MV-4-11 (cell line): ENCODE measurements at regions not wholly inside any gene's neighbourhood (a gene's known extent, or its start where the extent isn't known, plus 50 kb on each side); places are given as distances from the start of the nearest gene placed in this dataset.

Experiments used
- DNase-seq: peaks from one replicate; lab custom pipeline; 2025; lab: John Stamatoyannopoulos, UW

GRCh38 chr5:161235569-161235968 lies 311.0 kb downstream of the GABRB2 start:
- DNase-seq, result no peak

DNA sequence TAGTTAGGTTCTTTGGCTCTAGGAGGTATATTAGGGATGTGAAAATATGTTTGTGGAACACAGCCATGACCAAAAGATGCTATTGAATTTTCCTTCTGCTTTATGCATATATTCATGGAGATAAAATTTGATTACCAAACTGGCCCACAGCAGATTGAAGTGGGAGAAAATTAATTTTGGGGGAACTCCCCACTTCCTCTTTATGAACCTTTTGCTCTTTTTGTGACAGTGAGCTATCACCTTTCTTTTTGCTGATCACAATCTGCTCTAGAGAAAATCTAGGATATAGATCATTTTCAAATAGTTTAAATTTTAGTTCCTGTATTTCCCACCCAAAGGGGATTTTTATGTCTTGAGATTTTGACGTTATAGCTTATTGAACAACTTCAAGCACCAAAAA lies 313.0 kb downstream of the GABRB2 start:
- no peak for DNase-seq

- DNase-seq, result no peak
Measured at GRCh38 chr5:161230221-161230620, 316.3 kb downstream of the GABRB2 start.

DNA sequence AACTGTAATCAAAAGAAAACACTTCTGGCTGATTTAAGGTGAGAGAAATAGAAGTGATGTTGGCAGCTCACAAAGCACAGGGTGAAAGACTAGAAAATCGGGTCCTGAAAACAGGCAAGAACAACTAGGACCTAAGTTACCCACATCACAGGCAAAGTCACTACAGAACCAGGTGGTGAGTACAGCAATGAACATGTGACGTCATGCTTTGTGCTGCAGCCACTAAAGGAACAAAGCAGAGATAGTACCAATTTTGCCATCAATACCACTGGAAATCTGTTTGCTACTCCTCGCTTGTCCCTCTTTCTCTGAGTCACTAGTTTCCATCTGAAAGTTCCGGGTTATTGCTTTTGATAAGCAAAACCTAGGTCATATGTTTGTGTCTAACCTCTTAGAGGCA lies 326.7 kb downstream of the GABRB2 start:
- no peak for DNase-seq

GRCh38 chr5:161216877-161217276 lies 329.6 kb downstream of the GABRB2 start:
- DNase-seq, result no peak

- no peak for DNase-seq
Measured at GRCh38 chr5:161212123-161212712, 334.3 kb downstream of the GABRB2 start.

DNA sequence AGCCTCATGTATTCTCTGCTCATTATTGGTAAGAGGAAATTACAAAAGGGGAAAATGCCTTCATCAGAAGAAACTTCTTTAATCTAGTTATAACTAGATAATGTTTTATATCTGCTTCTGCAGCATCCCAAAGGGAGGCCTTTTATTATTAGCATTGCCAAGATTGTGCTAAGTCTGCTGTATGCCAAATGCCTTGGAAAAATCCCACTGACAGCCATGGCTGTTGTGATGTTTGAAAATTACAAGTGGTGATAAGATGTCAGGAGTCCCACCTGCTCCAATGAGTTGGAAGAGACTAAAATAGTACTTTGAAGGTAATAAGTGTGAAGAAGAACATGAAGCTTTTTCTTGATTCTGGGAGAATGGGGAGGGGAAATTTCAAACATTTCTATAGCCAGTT lies 345.0 kb downstream of the GABRB2 start:
- DNase-seq, result no peak

- DNase-seq, result no peak
Measured at GRCh38 chr5:161190778-161191177, 338.8 kb upstream of the ATP10B start.

DNA sequence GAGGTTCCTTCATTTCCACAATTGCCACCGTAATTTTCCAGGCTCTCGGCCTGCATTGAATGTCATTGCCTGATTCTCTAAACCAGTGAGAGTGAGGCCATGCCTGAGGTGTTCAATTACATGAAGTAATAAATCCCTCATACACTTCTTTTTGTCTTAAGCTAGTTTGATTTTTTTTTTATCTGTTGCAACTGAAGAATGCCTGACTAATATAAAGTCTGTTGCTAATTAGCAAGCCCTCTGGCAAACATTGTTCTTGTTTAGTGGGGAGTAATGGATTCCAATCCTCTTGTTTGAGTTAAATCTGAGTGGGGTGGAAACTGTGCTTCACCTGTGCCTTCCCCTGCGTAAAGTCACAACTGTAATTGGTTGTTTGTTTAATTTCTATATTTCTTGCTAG lies 338.1 kb upstream of the ATP10B start:
- DNase-seq, result no peak

DNA sequence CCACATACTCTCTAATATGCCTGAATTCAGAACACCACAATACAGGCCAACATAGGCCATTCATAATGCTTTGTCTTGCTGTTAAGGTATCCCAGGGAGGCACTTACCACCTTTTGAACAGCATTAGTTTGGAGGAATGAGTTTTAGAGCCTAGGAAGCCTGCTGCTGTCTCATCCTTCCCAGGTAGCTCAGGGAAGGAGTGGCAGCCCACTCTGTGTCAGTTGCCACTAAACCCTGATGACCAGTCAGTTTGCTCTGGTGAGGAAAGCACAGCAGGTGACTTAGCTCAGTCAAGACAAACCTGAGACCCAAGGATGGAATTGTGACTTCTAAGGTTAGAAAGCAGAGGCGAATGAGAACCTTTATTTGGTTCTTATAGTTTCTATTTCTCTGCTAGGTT lies 337.4 kb upstream of the ATP10B start:
- no peak for DNase-seq

DNA sequence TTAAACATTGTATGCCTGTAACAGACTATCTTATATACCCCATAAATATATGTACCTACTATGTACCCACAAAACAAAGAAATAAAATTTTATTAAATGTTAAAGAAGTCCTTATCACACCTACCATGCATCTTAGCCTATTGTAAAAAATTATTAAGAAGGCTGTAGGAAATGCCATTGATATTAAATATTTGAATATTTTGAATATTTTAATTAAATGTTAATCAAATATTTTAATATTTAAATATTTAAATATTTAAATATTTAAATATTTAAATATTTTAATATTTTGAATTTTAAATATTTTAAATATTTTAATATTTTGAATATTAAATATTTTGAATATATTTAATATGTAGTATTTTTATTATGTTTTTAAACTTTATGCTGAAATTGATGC lies 331.5 kb upstream of the ATP10B start:
- no peak for DNase-seq

GRCh38 chr5:161176221-161176620 lies 324.2 kb upstream of the ATP10B start:
- DNase-seq, result no peak

DNA sequence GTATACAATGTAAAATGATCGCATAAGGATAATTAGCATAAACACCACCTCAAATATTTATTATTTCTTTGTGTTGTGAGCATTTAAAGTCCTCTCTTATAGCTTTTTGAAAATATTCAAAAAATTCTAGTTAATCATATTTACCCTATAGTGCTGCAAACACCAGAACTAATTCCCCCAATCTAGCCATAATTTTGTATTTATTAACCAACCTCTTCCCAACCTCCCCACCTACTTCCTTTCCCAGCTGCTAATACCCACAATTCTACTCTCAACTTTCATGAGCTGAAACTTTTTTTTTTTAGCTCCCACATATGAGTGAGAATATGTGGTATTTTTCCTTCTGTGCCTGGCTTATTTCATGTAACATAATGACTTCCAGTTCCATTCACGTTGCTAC lies 317.8 kb upstream of the ATP10B start:
- no peak for DNase-seq

GRCh38 chr5:161167016-161167767 lies 315.2 kb upstream of the ATP10B start:
- DNase-seq, result no peak

DNA sequence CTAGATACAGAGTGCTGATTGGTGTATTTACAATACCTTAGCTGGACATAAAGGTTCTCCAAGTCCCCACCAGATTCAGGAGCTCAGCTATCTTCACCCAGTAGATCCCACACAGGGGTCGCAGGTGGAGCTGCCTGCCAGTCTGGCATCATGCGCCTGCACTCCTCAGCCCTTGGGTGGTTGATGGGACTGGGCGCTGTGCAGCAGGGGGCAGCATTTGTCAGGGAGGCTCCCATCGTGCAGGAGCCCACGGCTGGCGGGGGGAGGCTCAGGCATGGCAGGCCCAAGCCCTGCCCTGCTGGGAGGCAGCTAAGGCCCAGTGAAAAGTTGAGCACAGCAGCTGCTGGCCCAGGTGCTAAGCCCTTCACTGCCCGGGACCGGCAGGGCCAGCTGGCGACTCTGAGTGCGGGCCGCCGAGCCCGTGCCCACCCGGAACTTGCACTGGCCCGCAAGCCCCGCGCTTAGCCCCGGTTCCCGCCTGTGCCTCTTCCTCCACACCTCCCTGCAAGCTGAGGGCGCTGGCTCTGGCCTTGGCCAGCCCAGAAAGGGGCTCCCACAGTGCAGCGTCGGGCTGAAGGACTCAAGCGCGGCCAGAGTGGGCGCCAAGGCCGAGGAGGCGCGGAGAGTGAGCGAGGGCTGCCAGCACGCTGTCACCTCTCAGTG lies 314.1 kb upstream of the ATP10B start:
- DNase-seq, result no peak

DNA sequence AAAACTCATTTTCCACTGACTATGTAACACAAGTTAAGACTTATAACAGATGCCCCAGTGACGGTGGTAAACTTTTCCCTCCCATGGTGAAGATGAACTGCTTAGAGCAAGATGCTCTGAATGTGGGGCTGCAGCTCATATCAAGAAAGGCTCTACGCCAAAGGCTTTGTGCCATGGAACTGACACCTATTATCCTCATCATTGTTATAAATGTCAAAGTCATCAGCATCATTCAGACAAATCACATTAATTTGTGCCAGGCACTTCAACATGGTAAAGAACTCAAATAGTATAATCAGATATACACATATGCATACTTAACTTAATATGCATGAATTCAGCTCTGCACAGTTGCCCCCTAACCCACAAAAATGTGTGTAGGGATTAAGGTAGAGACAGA lies 305.9 kb upstream of the ATP10B start:
- DNase-seq, result no peak

DNA sequence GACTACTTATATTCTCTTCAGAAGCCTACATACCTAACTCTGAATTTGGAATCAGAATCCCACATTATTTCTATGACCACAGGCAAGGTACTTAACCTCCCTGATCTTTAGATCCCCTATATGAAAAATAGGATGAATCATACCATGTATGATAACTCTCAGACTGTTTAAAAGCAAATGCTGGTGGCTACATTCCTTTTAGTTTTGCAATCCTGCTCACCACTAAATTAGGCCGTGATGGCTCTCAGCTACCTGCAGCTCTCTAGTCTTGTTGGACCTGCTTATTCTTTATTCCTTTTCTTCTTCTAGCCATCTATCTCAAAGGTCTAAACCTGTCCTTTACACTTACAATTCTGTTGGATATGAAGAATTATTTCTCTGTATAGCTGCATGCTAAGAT lies 303.4 kb upstream of the ATP10B start:
- DNase-seq, result no peak

GRCh38 chr5:161152415-161152940 lies 300.5 kb upstream of the ATP10B start:
- no peak for DNase-seq

- no peak for DNase-seq
Measured at GRCh38 chr5:161150441-161150988, 298.5 kb upstream of the ATP10B start.

DNA sequence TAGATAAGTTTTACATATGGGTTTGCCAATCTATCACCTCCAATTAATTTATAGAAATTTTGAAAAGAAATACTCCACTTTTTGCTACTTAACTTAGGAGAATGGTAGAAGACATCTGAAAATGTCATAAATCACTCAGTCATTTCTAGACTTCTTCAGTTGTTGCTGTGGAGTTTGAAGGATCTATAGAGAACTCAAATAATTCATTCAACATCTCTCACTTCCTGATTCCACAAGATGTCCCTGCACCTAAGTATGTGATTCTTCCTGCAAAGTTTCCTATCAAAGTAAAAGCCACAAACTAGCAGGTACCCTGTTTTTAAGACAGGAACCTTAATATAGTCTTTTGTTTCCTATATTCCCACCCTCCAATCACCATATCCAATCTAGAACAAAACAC lies 297.1 kb upstream of the ATP10B start:
- DNase-seq, result no peak

DNA sequence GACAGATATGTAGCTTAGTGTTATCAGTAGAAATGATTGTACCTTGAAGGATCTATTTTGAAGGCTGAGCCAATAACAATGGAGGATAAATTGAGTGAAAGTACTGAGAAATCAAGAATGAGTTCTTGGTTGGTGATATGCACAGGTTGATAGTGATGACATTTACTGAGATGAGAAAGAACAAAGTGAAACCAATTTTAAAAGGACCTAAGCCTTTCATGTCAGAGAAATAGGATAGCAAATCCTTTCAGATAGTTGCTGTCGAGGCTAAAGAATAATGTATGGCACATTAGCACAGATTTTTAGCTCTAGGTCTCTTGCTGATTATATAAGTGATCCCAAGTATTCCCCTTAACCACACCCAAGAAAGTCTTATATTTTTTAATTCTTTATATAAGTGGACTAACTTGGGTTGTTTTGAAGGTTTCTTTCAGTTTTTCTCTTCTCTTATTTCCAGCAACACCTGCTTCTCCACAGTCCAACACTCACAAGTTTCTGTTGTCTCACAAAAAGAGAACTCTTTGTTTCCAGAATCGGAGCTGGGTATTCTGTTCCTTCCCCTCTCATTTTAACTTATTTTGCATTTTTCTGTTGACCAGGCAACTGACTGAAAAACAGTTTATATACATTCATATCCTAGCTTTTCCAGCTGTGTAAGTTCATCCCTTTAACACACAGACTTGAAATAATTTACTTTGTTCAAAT lies 286.9 kb upstream of the ATP10B start:
- DNase-seq, result no peak

- DNase-seq, result no peak
Measured at GRCh38 chr5:161134956-161135355, 282.9 kb upstream of the ATP10B start.
